OCI-LY1 (cell line): ENCODE measurements at regions not wholly inside any gene's neighbourhood (a gene's known extent, or its start where the extent isn't known, plus 50 kb on each side); places are given as distances from the start of the nearest gene placed in this dataset.

Source experiments
- H2AFZ ChIP-seq: fragments of 200-600 bp; sonication (generic), shearing (Covaris generic); 2 replicates; pipeline ENCODE4 v1.6.0; 2014; ENCODE audit warnings: antibody characterized with exemption, mild to moderate bottlenecking, low read length
- H3F3A ChIP-seq: fragments of 200-600 bp; sonication (generic), shearing (Covaris generic); 2 replicates; pipeline ENCODE4 v1.6.0; 2014; ENCODE audit warnings: mild to moderate bottlenecking, antibody characterized with exemption, low read length, moderate library complexity; ENCODE audit not compliant: insufficient read depth
- H3K27ac ChIP-seq: fragments of 200-600 bp; sonication (generic); 2 replicates; pipeline ENCODE4 v1.5.1; 2014; ENCODE audit warnings: low read length, mixed run types, mild to moderate bottlenecking, low read depth; ENCODE audit not compliant: poor library complexity, severe bottlenecking
- H3K27me3 ChIP-seq: fragments of 200-600 bp; sonication (generic); 2 replicates; pipeline ENCODE4 v1.6.0; 2014; ENCODE audit warnings: antibody characterized with exemption, mild to moderate bottlenecking, low read length, moderate library complexity; ENCODE audit not compliant: insufficient read depth
- H3K36me3 ChIP-seq: fragments of 200-600 bp; sonication (generic); 2 replicates; pipeline ENCODE4 v1.6.1; 2014; ENCODE audit warnings: mild to moderate bottlenecking, antibody characterized with exemption, low read length, moderate library complexity, mixed read lengths; ENCODE audit not compliant: insufficient read depth
- H3K4me1 ChIP-seq: fragments of 200-600 bp; sonication (generic); 2 replicates; pipeline ENCODE4 v1.5.1; 2014; ENCODE audit warnings: mild to moderate bottlenecking, low read length, moderate library complexity; ENCODE audit not compliant: insufficient read depth, severe bottlenecking
- H3K4me2 ChIP-seq: fragments of 200-600 bp; sonication (generic), shearing (Covaris generic); 2 replicates; pipeline ENCODE4 v1.6.1; 2014; ENCODE audit warnings: low read length
- H3K4me3 ChIP-seq: fragments of 200-600 bp; sonication (generic); 2 replicates; pipeline ENCODE4 v1.5.1; 2014; ENCODE audit warnings: low read length, low read depth, mild to moderate bottlenecking, mixed read lengths; ENCODE audit not compliant: poor library complexity, severe bottlenecking
- H3K79me2 ChIP-seq: fragments of 200-600 bp; shearing (Covaris generic); 2 replicates; pipeline ENCODE4 v1.6.1; 2016; ENCODE audit warnings: mixed run types, low read length, mixed read lengths; ENCODE audit not compliant: insufficient read depth
- H3K9ac ChIP-seq: fragments of 200-600 bp; sonication (generic), shearing (Covaris generic); 2 replicates; pipeline ENCODE4 v1.6.1; 2014; ENCODE audit warnings: mild to moderate bottlenecking, low read length, mixed read lengths
- H3K9me2 ChIP-seq: fragments of 200-600 bp; sonication (generic), shearing (Covaris generic); 2 replicates; pipeline ENCODE4 v1.6.1; 2014; ENCODE audit warnings: low read depth, mild to moderate bottlenecking, low read length, mixed read lengths
- H3K9me3 ChIP-seq: fragments of 200-600 bp; shearing (Covaris generic); 2 replicates; pipeline ENCODE4 v1.6.1; 2014; ENCODE audit warnings: low read length, mixed read lengths
- H4K20me1 ChIP-seq: fragments of 200-600 bp; sonication (generic), shearing (Covaris generic); 2 replicates; pipeline ENCODE4 v1.6.0; 2016; ENCODE audit warnings: mild to moderate bottlenecking, low read length; ENCODE audit not compliant: insufficient read depth
- CTCF ChIP-seq: fragments of 200-600 bp; sonication (generic), shearing (Covaris generic); IDR thresholded peaks from 2 replicates; pipeline ENCODE4 v1.5.1; 2017; ENCODE audit warnings: mild to moderate bottlenecking, antibody characterized with exemption, low read length, moderate library complexity, mixed read lengths
- EZH2 ChIP-seq: fragments of 200-600 bp; sonication (generic), shearing (Covaris generic); IDR thresholded peaks from 2 replicates; pipeline ENCODE4 v1.8.0; 2017; ENCODE audit warnings: borderline replicate concordance, mixed run types, mild to moderate bottlenecking, antibody characterized with exemption, low read length, moderate library complexity, mixed read lengths

DNA sequence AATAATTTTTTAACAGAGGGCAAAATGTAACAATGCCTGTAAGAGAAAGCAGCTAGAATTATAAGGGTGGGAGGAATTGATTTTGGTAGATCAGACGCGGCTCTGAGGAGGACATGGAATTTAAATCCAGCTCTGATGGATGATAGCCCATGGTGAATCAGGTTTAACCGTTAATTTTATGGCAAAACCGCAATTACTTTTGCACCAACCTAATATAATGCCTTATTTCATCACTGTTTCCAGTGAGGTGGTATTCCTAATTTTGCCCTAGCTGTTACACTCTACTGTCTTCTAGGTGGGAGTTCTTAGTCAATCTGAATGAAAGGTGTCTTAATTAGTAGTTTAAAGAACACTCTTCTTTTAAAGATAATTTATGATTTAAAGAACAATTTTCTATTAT lies 198.3 kb upstream of the SMLR1 start:
- Histone ChIP-seq H3F3A (no peaks in the 10 kb centered on the region), H3K9ac (no peak overlapping the region), H3K27ac (no peak overlapping the region), H4K20me1 (no peaks in the 10 kb centered on the region), H3K27me3 (no peaks in the 10 kb centered on the region), H3K4me1 (no peaks in the 10 kb centered on the region), H3K9me2 (no peaks in the 10 kb centered on the region; the same call in 1 of the 2 replicates), H3K9me3 (no peaks in the 10 kb centered on the region), H3K79me2 (no peaks in the 10 kb centered on the region), H3K4me3 (no peak overlapping the region), H2AFZ (no peak overlapping the region), H3K36me3 (no peaks in the 10 kb centered on the region), H3K4me2 (no peak overlapping the region)
- TF ChIP-seq CTCF (no peak), EZH2 (no peak)

DNA sequence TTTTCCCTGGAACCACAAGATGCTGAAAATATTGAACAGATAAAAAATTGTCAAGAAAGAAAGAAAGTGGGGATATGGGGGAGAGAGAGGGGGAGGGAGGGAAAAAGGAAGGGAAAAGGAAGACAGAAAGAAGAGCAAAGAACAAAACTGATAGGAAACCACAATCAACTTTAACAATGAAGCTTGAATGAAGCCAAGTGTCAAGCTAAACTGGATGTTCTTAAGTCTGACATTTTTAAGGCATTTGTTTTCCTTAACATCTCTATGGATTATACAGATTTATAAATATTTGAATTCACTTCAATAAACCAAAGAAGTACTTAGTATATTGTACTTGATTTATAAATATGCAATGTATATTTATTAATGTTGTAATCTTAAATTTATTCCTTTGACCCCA lies 197.6 kb upstream of the SMLR1 start:
- Histone ChIP-seq H3K27ac (no peak overlapping the region), H3K36me3 (no peaks in the 10 kb centered on the region), H3K4me1 (no peaks in the 10 kb centered on the region), H2AFZ (no peak overlapping the region), H3K4me3 (no peak overlapping the region), H4K20me1 (no peaks in the 10 kb centered on the region), H3K9ac (no peak overlapping the region), H3F3A (no peaks in the 10 kb centered on the region), H3K27me3 (no peaks in the 10 kb centered on the region), H3K79me2 (no peaks in the 10 kb centered on the region), H3K9me2 (no peaks in the 10 kb centered on the region; the same call in 1 of the 2 replicates), H3K9me3 (no peaks in the 10 kb centered on the region), H3K4me2 (no peak overlapping the region)
- TF ChIP-seq EZH2 (no peak), CTCF (no peak)

- Histone ChIP-seq H3K4me2 (no peak overlapping the region), H3F3A (no peaks in the 10 kb centered on the region), H3K9ac (no peak overlapping the region), H4K20me1 (no peaks in the 10 kb centered on the region), H3K27ac (no peak overlapping the region), H2AFZ (no peak overlapping the region), H3K4me3 (no peak overlapping the region), H3K4me1 (no peaks in the 10 kb centered on the region), H3K27me3 (no peaks in the 10 kb centered on the region), H3K79me2 (no peaks in the 10 kb centered on the region), H3K9me2 (no peaks in the 10 kb centered on the region; the same call in 1 of the 2 replicates), H3K9me3 (no peaks in the 10 kb centered on the region), H3K36me3 (no peaks in the 10 kb centered on the region)
- no peak for TF ChIP-seq EZH2
- no peak for TF ChIP-seq CTCF
These were observed 194.9 kb upstream of the SMLR1 start for GRCh38 chr6:130632277-130632676.
